Gastroesophageal sphincter (tissue), 3 donors: ENCODE measurements at regions not wholly inside any gene's neighbourhood (a gene's known extent, or its start where the extent isn't known, plus 50 kb on each side); places are given as distances from the start of the nearest gene placed in this dataset.

Source experiments
- CTCF ChIP-seq, 4 experiments: fragments of 200-600 bp in 2 of 4; fragments of 450-650 bp in 2 of 4; sonication (generic) in 1 of 4; IDR thresholded peaks; one replicate each; pipeline ENCODE4 v1.5.1; 2017 to 2019; ENCODE audit warnings: antibody characterized with exemption in 4 of 4, mild to moderate bottlenecking in 2 of 4, moderate library complexity in 2 of 4
- POLR2A ChIP-seq, 2 donors: fragments of 450-650 bp; IDR thresholded peaks; one replicate each; pipeline ENCODE4 v1.6.1; 2017; ENCODE audit warnings: antibody characterized with exemption in 2 of 2, mild to moderate bottlenecking in 2 of 2, moderate library complexity in 1 of 2
- POLR2AphosphoS5 ChIP-seq: sonication (generic); formaldehyde crosslinking; IDR thresholded peaks from one replicate; pipeline ENCODE4 v1.6.1; 2017; ENCODE audit warnings: antibody characterized with exemption

- TF ChIP-seq CTCF (IDR thresholded peaks at IDR 0.05) (no peak), POLR2A (IDR thresholded peaks at IDR 0.05) (no peak), POLR2AphosphoS5 (no peak)
Measured at GRCh38 chr22:49514641-49515040, 313.0 kb downstream of the BRD1 start.
